ENCODE measurements at regions not wholly inside any gene's neighbourhood (a gene's known extent, or its start where the extent isn't known, plus 50 kb on each side); places are given as distances from the start of the nearest gene placed in this dataset.

DNA sequence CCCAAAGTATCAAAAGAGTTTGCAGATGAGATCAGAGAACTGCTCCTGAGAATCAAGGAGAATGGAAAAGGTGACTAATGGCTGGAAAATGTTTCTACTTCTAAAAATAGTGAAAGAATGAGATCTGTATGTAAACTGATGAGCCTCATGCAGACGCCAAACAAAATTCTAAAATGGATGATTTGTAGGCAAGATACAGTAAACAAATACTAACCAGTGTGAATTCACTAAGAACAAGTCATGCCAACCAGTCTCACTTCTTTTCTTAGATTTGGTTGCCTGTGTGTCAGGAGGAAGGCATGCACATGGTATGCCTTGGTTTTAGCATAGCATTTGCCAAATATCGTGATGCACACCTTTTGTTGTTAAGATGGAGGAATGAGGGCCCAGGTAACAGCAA lies 94.9 kb upstream of the PIK3CG start:
- TF ChIP-seq, protein P1, sequence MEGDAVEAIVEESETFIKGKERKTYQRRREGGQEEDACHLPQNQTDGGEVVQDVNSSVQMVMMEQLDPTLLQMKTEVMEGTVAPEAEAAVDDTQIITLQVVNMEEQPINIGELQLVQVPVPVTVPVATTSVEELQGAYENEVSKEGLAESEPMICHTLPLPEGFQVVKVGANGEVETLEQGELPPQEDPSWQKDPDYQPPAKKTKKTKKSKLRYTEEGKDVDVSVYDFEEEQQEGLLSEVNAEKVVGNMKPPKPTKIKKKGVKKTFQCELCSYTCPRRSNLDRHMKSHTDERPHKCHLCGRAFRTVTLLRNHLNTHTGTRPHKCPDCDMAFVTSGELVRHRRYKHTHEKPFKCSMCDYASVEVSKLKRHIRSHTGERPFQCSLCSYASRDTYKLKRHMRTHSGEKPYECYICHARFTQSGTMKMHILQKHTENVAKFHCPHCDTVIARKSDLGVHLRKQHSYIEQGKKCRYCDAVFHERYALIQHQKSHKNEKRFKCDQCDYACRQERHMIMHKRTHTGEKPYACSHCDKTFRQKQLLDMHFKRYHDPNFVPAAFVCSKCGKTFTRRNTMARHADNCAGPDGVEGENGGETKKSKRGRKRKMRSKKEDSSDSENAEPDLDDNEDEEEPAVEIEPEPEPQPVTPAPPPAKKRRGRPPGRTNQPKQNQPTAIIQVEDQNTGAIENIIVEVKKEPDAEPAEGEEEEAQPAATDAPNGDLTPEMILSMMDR (conservative IDR thresholded peaks at IDR 0.05; ENCODE audit: low read length) = no peak
- TF ChIP-seq EZH2phosphoT487 (IDR thresholded peaks at IDR 0.05; ENCODE audit: borderline replicate concordance, low read depth, low read length) = no peak
- no TSS peak for BruUV-seq (replicated peaks)
- Histone ChIP-seq H3K9me2 (ENCODE audit: insufficient read depth, low read length) (no peaks in the 10 kb centered on the region), H3K79me2 (ENCODE audit: insufficient read depth, low read depth, low read length) (no peaks in the 10 kb centered on the region), H3K36me3 (ENCODE audit: insufficient read depth, low read length) (no peaks in the 10 kb centered on the region), H3K4me1 (ENCODE audit: insufficient read depth, low read length, poor library complexity, severe bottlenecking) (peaks cover 15% of the 10 kb centered on the region), H3K27ac (ENCODE audit: low read depth, low read length, poor library complexity, severe bottlenecking) (no peak overlapping the region), H2AFZ (ENCODE audit: low read length) (0 out of 2 replicates have a peak overlapping the region, but pooled peaks have one; percentile 11), H3K9me3 (ENCODE audit: low read length) (no peaks in the 10 kb centered on the region), H3K4me3 (ENCODE audit: low read depth, low read length, poor library complexity, severe bottlenecking) (no peak overlapping the region), H3K4me2 (ENCODE audit: low read length) (no peak overlapping the region), H4K20me1 (ENCODE audit: insufficient read depth, low read length) (no peaks in the 10 kb centered on the region)
- CTCF ChIA-PET (ENCODE audit: unreplicated experiment) = no interaction called here
- no peak for DNase-seq (ENCODE audit: low spot score)
- intact Hi-C loops (cut with micrococcal nuclease; ENCODE audit: unreplicated experiment) = no loop called here
- POLR2A ChIA-PET = interaction anchor here (0.6 kb wide), 1 partner anchor 15 kb away, joined by 3 read pairs; no protein-coding TSS in a partner anchor

DNA sequence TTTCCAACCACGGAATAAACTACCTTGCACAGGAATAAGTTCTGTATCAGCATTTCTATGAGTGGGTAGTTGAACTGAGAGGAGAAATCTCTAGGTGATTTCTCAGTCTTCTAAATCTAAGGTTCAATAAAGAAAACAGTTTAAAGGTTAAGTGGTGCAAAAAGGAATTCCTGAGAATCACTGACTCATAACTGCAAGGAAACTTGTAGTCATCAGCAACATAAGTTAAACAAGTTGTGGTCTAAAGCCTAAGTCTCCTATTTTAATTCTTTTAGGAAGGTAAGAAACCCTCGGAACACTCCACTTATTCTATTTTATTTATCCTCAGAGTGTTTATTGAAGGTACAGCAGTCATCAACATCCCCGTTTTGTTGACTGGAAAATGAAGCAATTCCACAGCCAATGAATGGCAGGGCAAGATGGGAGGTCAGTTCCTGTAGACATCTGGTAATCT lies 92.4 kb upstream of the PIK3CG start:
- H3K4me1 ChIP-seq (ENCODE audit: insufficient read depth, low read length, poor library complexity, severe bottlenecking) = peaks cover 11% of the 10 kb centered on the region
- intact Hi-C loops (cut with micrococcal nuclease; ENCODE audit: unreplicated experiment) = no loop called here
- CTCF ChIA-PET (ENCODE audit: unreplicated experiment) = no interaction called here
- no peaks in the 10 kb centered on the region for H3K9me3 ChIP-seq (ENCODE audit: low read length)
- BruUV-seq (replicated peaks) = no TSS peak
- no peak for DNase-seq (ENCODE audit: low spot score)
- no peaks in the 10 kb centered on the region for H4K20me1 ChIP-seq (ENCODE audit: insufficient read depth, low read length)
- no peak for TF ChIP-seq EZH2phosphoT487 (IDR thresholded peaks at IDR 0.05; ENCODE audit: borderline replicate concordance, low read depth, low read length)
- TF ChIP-seq, protein P1 (conservative IDR thresholded peaks at IDR 0.05; ENCODE audit: low read length) = no peak
- POLR2A ChIA-PET = no interaction called here
- H3K4me2 ChIP-seq (ENCODE audit: low read length) = no peak overlapping the region
- no peaks in the 10 kb centered on the region for H3K79me2 ChIP-seq (ENCODE audit: insufficient read depth, low read depth, low read length)
- no peak overlapping the region for H3K27ac ChIP-seq (ENCODE audit: low read depth, low read length, poor library complexity, severe bottlenecking)
- H3K36me3 ChIP-seq (ENCODE audit: insufficient read depth, low read length) = no peaks in the 10 kb centered on the region
- no peak overlapping the region for H2AFZ ChIP-seq (ENCODE audit: low read length)
- no peak overlapping the region for H3K4me3 ChIP-seq (ENCODE audit: low read depth, low read length, poor library complexity, severe bottlenecking)
- H3K9me2 ChIP-seq (ENCODE audit: insufficient read depth, low read length) = no peaks in the 10 kb centered on the region

DNA sequence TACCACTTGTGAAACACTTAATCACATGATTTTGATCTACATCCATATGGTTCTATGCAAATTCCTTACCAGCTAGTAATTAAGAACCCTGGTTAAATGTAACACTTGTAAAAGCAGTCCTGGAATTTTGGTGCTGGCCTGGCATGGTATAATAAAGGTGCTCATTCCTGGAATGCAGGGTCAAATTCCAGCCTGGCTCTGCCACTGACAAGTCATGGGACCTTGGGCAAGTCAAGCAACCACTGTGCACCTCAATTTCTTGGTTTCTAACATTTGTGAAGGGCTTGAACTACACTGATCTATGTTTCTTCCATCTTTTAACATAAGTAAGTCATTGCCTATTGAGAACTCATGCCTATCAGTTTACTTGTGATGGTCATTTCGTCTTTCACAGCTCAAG lies 91.9 kb upstream of the PIK3CG start:
- no peaks in the 10 kb centered on the region for H3K79me2 ChIP-seq (ENCODE audit: insufficient read depth, low read depth, low read length)
- no peak overlapping the region for H3K4me3 ChIP-seq (ENCODE audit: low read depth, low read length, poor library complexity, severe bottlenecking)
- no peaks in the 10 kb centered on the region for H4K20me1 ChIP-seq (ENCODE audit: insufficient read depth, low read length)
- H3K27ac ChIP-seq (ENCODE audit: low read depth, low read length, poor library complexity, severe bottlenecking) = no peak overlapping the region
- ChIA-PET CTCF (ENCODE audit: unreplicated experiment) (no interaction called here), POLR2A (no interaction called here)
- no TSS peak for BruUV-seq (replicated peaks)
- H3K4me2 ChIP-seq (ENCODE audit: low read length) = no peak overlapping the region
- H3K36me3 ChIP-seq (ENCODE audit: insufficient read depth, low read length) = no peaks in the 10 kb centered on the region
- no peak overlapping the region for H2AFZ ChIP-seq (ENCODE audit: low read length)
- no peaks in the 10 kb centered on the region for H3K9me3 ChIP-seq (ENCODE audit: low read length)
- DNase-seq (ENCODE audit: low spot score) = no peak
- no peaks in the 10 kb centered on the region for H3K9me2 ChIP-seq (ENCODE audit: insufficient read depth, low read length)
- TF ChIP-seq, protein P1 (conservative IDR thresholded peaks at IDR 0.05; ENCODE audit: low read length) = no peak
- TF ChIP-seq EZH2phosphoT487 (IDR thresholded peaks at IDR 0.05; ENCODE audit: borderline replicate concordance, low read depth, low read length) = no peak
- intact Hi-C loops (cut with micrococcal nuclease; ENCODE audit: unreplicated experiment) = no loop called here
- H3K4me1 ChIP-seq (ENCODE audit: insufficient read depth, low read length, poor library complexity, severe bottlenecking) = peaks cover 6% of the 10 kb centered on the region
